Large intestine (tissue), 3 donors: ENCODE measurements at regions not wholly inside any gene's neighbourhood (a gene's known extent, or its start where the extent isn't known, plus 50 kb on each side); places are given as distances from the start of the nearest gene placed in this dataset.

Source experiments
- DNase-seq, 2 donors: peaks; one replicate each; pipeline versions ENCODE4 v3.0.0 to v3.0.0-alpha.2; 2013
- H3K27ac ChIP-seq: one replicate; pipeline ENCODE4 v1.5.1; 2013; ENCODE audit warnings: low read length
- H3K27me3 ChIP-seq: 2 replicates; pipeline ENCODE4 v1.6.1; 2013; ENCODE audit warnings: low read length; ENCODE audit not compliant: control insufficient read depth, insufficient read depth
- H3K36me3 ChIP-seq: 2 replicates; pipeline ENCODE4 v1.6.1; 2013; ENCODE audit warnings: low read length; ENCODE audit not compliant: control insufficient read depth, insufficient read depth
- H3K4me1 ChIP-seq: one replicate; pipeline ENCODE4 v1.6.1; 2013; ENCODE audit warnings: low read length; ENCODE audit not compliant: control insufficient read depth, insufficient read depth
- H3K4me3 ChIP-seq: one replicate; pipeline ENCODE4 v1.5.1; 2013; ENCODE audit warnings: low read length
- H3K9me3 ChIP-seq: one replicate; pipeline ENCODE4 v1.6.1; 2013; ENCODE audit warnings: mild to moderate bottlenecking, low read depth, low read length, moderate library complexity; ENCODE audit not compliant: control insufficient read depth
- WGBS: methylation state at CpG from one replicate; pipeline ENCODE4 v1.1.5; 2013; ENCODE audit warnings: low lambda C conversion rate; ENCODE audit not compliant: insufficient coverage; 5-methylcytosine and 5-hydroxymethylcytosine counted together

DNA sequence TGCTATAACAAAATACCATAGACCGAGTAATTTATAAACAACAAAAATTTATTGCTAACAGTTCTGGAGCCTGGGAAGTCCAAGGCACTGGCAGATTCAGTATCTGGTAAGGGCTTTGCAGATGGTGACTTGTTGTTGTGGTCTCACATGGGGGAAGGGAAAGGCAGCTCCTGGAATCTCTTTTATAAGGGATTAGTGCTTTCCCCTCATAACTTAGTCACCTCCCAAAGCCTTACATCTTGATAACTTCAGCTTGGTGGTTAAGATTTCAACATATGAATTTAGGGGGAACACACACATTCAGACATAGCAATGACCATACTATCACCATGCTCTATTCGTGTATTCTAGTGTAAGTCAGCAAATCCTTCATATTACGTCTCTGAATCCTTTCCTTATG lies 447.6 kb upstream of the TCF4 start:
- DNase-seq: no peak
- Histone ChIP-seq H3K36me3 (no peaks in the 10 kb centered on the region), H3K4me1 (no peaks in the 10 kb centered on the region), H3K27ac (no peak overlapping the region), H3K9me3 (no peaks in the 10 kb centered on the region), H3K4me3 (no peak overlapping the region), H3K27me3 (no peaks in the 10 kb centered on the region)
- no CpG with 5 or more reads among the region's 3 CpGs for WGBS

DNA sequence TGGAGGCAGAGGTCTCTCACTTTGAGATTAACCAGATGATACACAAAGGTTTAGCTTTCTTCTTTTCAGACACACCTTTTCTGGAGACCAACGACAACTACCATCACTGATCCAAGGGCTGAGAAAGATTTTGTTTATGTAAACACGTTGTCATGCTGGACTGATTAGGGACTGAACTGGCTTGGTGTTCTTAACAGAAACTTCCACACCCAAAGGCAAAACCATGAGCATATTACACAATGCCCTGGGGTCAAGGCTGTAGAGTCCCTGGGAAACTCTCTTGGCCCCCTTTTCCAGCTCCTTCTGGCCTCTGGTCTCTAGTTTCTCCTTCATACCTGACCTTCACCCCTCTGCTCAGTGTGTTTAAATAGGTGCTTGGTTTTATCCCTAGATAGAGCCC lies 447.0 kb upstream of the TCF4 start:
- no peaks in the 10 kb centered on the region for H3K27me3 ChIP-seq
- no peak overlapping the region for H3K4me3 ChIP-seq
- no peaks in the 10 kb centered on the region for H3K4me1 ChIP-seq
- no peak overlapping the region for H3K27ac ChIP-seq
- H3K36me3 ChIP-seq: no peaks in the 10 kb centered on the region
- no peaks in the 10 kb centered on the region for H3K9me3 ChIP-seq
- WGBS: no CpG with 5 or more reads among the region's 2 CpGs
- DNase-seq: no peak

DNA sequence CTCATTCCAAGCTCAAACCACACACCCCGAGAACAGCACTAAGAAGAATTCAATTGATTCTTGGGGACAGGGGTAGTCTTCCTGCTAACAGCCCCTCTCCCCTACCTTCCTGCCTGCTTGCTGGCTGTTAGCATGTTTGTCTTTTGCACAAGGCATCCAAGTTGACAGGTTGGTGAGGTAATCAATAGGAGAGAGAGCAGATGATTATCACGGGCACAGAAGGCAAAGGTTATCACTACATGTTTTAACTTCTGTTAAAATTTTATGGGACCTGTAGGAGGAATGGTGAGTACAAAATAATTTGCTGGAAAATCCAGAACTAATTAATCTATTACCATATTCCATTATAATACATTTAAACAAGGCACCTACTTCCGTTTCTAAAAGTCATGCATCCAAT lies 442.1 kb upstream of the TCF4 start:
- Histone ChIP-seq H3K27ac (no peak overlapping the region), H3K9me3 (no peaks in the 10 kb centered on the region), H3K36me3 (no peaks in the 10 kb centered on the region), H3K4me1 (no peaks in the 10 kb centered on the region), H3K4me3 (no peak overlapping the region), H3K27me3 (no peaks in the 10 kb centered on the region)
- DNase-seq: no peak
- 17% methylated on average over 1 of the region's 3 CpGs for WGBS

DNA sequence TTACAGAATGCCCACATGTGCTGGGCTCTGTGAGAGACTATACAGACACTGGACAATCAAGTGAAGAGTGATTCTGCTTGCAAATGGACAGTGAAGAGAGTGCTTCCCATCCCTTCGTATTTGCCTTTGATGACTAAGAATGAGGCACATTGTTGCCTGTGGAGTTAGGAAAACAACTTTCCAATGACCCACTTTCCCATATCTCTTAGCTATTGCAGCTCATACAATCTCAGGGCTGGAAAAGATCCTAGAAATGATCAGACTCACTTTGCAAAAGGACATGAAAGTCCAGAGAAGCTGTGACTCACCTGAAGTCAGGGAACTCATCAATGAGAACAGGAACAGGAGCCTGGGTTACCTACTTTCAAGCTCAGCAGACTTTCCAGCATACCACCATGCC lies 440.5 kb upstream of the TCF4 start:
- H3K36me3 ChIP-seq: no peaks in the 10 kb centered on the region
- H3K27ac ChIP-seq: no peak overlapping the region
- H3K4me3 ChIP-seq: no peak overlapping the region
- no peak for DNase-seq
- H3K4me1 ChIP-seq: no peaks in the 10 kb centered on the region
- no peaks in the 10 kb centered on the region for H3K27me3 ChIP-seq
- no peaks in the 10 kb centered on the region for H3K9me3 ChIP-seq
- WGBS: no CpG with 5 or more reads among the region's 1 CpG

DNA sequence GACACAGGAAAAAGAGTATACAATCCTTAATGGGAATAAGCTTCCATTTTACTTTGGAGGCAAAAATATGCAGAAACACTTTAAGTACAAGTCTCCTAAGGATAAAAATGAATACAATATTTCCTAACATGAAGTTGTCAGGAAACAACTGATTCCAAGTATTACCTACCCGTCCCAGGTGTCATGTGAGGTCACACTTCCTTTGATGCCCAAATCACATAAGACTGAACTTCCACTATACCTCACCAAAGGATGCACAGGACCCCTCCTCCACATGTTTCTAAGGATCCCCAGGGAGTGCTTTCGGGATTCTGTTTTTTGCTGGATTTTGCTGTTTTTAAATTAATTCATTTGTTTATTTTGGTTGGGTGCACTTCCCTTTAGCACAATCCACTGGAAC lies 438.5 kb upstream of the TCF4 start:
- no CpG with 5 or more reads among the region's 2 CpGs for WGBS

DNA sequence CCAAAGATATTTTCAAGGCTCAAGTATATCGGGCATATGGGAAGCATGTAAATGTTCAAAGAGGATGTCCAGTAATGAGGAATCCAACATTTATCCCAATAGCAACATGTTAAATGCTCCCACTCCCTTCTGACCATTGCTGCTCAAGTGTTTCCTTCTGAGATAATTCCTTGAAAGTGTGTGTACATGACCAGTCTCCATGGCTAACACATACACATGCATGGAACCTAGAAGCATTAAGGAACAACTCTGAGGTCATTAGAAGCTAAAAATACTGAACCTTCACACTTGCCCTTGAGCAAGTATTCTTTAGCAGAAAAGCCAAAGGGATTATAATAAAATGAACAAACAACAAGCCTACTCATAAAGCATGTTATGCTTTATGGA lies 433.8 kb upstream of the TCF4 start:
- no peaks in the 10 kb centered on the region for H3K27me3 ChIP-seq
- DNase-seq: no peak
- H3K27ac ChIP-seq: no peak overlapping the region
- H3K4me3 ChIP-seq: no peak overlapping the region
- 88% methylated on average over 1 of the region's 1 CpG for WGBS
- no peaks in the 10 kb centered on the region for H3K36me3 ChIP-seq
- H3K4me1 ChIP-seq: no peaks in the 10 kb centered on the region
- H3K9me3 ChIP-seq: no peaks in the 10 kb centered on the region

More for the DNA sequence above, 438.5 kb upstream of the TCF4 start:
- no peak for DNase-seq
- no peaks in the 10 kb centered on the region for H3K27me3 ChIP-seq
- no peaks in the 10 kb centered on the region for H3K36me3 ChIP-seq
- no peaks in the 10 kb centered on the region for H3K9me3 ChIP-seq
- no peak overlapping the region for H3K4me3 ChIP-seq
- no peaks in the 10 kb centered on the region for H3K4me1 ChIP-seq
- H3K27ac ChIP-seq: no peak overlapping the region

DNA sequence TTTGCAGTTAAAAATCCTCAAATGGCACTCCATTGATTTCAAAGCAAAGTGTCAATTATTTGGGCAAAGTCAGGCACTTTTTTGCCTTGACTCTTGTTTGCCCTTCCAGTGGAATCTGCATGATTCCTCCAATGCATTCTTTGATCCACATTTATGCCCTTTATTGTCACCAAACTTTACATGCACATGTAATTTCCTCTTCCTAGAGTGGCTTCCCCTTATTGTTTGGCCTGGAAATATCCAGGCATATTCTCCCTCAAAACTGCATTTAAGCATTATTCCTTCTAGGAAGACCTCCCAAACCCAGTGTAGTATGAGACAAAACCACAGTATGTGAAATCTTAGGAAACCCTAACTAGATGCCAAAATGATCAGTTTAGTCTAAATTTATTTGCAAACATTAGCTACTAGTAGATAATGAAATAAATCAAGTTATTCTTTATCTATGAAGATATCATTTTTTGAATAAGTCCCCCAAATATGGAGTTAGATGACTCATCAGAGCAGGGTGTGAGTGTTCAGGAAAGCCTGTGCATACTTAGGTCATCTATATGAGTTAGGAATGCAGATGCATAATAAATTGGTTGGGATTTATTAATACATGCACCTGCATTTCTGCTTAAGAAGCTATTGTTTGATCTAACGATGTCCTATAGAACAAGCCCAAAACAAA lies 433.3 kb upstream of the TCF4 start:
- Histone ChIP-seq H3K27ac (no peak overlapping the region), H3K9me3 (no peaks in the 10 kb centered on the region), H3K27me3 (no peaks in the 10 kb centered on the region), H3K4me3 (no peak overlapping the region), H3K4me1 (no peaks in the 10 kb centered on the region), H3K36me3 (no peaks in the 10 kb centered on the region)
- WGBS: 88% methylated on average over 1 of the region's 1 CpG
- no peak for DNase-seq

DNA sequence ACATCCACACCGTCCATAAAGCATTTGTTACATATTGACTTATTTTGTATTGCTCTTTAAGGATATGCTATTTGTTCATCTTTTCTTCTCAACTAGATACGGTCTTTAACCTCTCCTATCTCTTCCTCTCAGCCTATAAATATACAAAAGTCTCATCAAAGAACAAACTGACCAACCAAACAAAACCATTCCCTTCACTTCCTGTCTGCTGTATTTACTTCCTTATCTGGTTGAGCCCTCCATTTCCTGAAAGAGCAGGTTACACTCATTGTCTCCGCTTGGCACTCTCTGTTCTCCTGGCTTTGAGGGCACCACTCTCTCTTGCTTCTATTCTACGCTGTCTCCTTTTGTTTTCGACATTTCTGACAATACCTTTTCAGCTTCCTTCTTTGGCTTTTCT lies 431.9 kb upstream of the TCF4 start:
- H3K27ac ChIP-seq: no peak overlapping the region
- no peak for DNase-seq
- WGBS: 87% methylated on average over 5 of the region's 5 CpGs
- H3K36me3 ChIP-seq: no peaks in the 10 kb centered on the region
- no peaks in the 10 kb centered on the region for H3K4me1 ChIP-seq
- H3K9me3 ChIP-seq: no peaks in the 10 kb centered on the region
- H3K4me3 ChIP-seq: no peak overlapping the region
- H3K27me3 ChIP-seq: no peaks in the 10 kb centered on the region

DNA sequence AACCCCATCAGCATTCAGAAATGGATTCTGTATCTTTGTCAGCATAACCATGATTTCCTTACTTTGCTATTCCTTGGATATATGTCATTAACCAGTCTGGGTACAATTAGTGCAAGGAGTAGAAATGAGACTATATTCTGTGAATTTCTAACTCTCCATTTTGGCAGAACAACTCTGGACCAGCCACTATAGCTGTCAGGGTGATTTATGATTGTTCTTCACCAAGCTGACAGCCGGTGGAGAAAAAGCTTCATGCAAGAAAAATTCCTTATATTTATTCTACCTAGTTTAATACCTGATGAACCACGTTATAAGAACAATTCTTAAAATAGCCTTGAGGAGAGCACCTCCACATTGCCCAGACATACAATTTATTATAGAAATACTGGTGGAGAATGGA lies 431.2 kb upstream of the TCF4 start:
- Histone ChIP-seq H3K4me1 (no peaks in the 10 kb centered on the region), H3K4me3 (no peak overlapping the region), H3K36me3 (no peaks in the 10 kb centered on the region), H3K27me3 (no peaks in the 10 kb centered on the region), H3K9me3 (no peaks in the 10 kb centered on the region), H3K27ac (no peak overlapping the region)
- no peak for DNase-seq
- 67% methylated on average over 1 of the region's 2 CpGs for WGBS

DNA sequence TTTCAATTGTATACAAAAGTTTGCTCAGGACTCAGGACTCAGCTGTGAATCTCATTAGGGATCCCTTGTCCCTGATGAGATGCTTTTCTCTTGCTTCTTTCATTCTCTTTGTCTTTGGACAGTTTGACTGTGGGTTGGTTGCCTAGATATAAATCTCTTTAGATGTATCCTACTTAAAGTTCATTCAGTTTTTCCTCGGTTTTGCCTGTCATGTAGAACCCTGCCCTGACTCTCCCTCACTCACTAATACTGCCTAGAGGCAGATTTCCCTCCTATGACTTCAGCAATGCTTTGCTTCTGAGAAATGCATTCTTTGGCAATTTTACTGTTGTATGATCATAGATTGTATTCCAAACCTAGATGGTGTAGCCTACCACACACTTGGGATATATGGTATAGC lies 421.4 kb upstream of the TCF4 start:
- Histone ChIP-seq H3K36me3 (no peaks in the 10 kb centered on the region), H3K27me3 (no peaks in the 10 kb centered on the region), H3K4me3 (no peak overlapping the region), H3K9me3 (no peaks in the 10 kb centered on the region), H3K27ac (no peak overlapping the region), H3K4me1 (no peaks in the 10 kb centered on the region)
- WGBS: 100% methylated on average over 1 of the region's 1 CpG
- no peak for DNase-seq

DNA sequence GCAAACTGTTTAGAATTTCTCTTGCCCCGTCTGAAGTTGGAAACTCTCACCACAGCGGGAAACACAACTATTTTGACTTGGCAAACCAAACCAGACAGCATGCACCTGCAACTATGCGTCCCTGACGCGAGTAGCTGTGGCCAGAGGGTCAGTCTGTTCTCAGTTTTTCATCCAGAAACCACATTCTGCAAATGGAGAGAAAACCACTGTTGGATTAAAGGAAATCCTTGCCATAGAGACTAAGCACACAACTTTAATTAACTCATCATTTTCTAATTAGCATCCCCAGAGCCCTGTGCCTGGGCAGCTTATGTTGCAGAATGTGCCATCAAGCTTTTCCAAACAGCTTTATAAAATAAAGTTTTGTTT lies 415.7 kb upstream of the TCF4 start:
- DNase-seq: no peak
- Histone ChIP-seq H3K27ac (no peak overlapping the region), H3K27me3 (no peaks in the 10 kb centered on the region), H3K36me3 (no peaks in the 10 kb centered on the region), H3K4me3 (no peak overlapping the region), H3K9me3 (no peaks in the 10 kb centered on the region), H3K4me1 (no peaks in the 10 kb centered on the region)
- WGBS: no CpG with 5 or more reads among the region's 5 CpGs
